ENCODE measurements at regions not wholly inside any gene's neighbourhood (a gene's known extent, or its start where the extent isn't known, plus 50 kb on each side); places are given as distances from the start of the nearest gene placed in this dataset.

DNA sequence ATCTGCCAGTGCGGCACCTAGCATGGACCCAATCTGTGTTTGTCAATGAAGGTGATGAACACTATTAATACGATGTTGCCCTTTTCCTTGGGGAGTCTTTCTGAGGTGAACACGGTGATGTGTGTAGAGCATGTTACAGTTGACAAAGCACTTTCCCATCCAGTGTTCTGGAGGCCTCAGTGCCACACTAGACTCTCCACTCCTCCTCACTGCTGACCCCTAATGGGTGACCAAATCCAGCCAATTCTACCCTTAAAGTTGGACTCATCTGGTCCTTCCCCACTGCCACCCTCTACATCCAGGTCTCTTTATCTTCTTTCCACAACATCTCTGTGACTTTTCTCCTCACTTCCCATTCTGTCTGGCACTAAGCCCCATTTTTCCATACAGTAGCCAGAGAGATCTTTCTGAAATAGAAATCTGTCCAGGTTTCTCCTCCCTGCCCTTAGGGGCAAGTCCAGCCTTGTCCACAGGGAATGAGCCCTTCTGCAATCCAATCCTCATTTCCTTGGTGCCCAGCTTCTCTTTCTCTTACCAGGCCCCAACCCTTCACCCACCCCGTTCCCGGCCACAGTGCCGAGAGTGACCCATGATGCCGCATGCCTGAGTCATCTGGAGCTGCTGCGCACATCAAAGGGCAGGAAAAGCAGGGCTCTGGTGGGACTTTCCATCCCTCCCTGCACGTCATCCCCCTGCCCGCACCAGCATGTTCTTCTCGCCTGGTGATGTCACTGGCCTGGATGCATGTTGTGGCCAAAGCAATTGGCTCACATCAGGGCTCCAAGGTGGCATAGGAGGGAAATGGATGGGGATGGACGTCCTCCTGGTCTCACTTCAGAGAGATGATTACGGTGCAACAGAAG lies 64.2 kb downstream of the RASSF10 start:
- TF ChIP-seq, protein P1, sequence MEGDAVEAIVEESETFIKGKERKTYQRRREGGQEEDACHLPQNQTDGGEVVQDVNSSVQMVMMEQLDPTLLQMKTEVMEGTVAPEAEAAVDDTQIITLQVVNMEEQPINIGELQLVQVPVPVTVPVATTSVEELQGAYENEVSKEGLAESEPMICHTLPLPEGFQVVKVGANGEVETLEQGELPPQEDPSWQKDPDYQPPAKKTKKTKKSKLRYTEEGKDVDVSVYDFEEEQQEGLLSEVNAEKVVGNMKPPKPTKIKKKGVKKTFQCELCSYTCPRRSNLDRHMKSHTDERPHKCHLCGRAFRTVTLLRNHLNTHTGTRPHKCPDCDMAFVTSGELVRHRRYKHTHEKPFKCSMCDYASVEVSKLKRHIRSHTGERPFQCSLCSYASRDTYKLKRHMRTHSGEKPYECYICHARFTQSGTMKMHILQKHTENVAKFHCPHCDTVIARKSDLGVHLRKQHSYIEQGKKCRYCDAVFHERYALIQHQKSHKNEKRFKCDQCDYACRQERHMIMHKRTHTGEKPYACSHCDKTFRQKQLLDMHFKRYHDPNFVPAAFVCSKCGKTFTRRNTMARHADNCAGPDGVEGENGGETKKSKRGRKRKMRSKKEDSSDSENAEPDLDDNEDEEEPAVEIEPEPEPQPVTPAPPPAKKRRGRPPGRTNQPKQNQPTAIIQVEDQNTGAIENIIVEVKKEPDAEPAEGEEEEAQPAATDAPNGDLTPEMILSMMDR (IDR thresholded peaks at IDR 0.05), result no peak
- no peak for TF ChIP-seq ZFX (IDR thresholded peaks at IDR 0.05; ENCODE audit: borderline replicate concordance)

Data from 22Rv1 (cell line).